Uterus (tissue), 2 donors: ENCODE measurements at regions not wholly inside any gene's neighbourhood (a gene's known extent, or its start where the extent isn't known, plus 50 kb on each side); places are given as distances from the start of the nearest gene placed in this dataset.

Experiments
- POLR2A ChIP-seq, 2 donors: fragments of 450-650 bp; IDR thresholded peaks; one replicate each; pipeline ENCODE4 v1.6.1; 2016; ENCODE audit warnings: antibody characterized with exemption in 2 of 2, mild to moderate bottlenecking in 1 of 2, moderate library complexity in 1 of 2
- TF ChIP-seq, protein P1 (sequence below), 4 experiments: fragments of 200-600 bp in 2 of 4; fragments of 450-650 bp in 2 of 4; sonication (generic) in 2 of 4; IDR thresholded peaks; one replicate each; pipeline ENCODE4 v1.5.1; 2016 to 2019; ENCODE audit warnings: antibody characterized with exemption in 4 of 4, mild to moderate bottlenecking in 2 of 4, moderate library complexity in 1 of 4

DNA sequence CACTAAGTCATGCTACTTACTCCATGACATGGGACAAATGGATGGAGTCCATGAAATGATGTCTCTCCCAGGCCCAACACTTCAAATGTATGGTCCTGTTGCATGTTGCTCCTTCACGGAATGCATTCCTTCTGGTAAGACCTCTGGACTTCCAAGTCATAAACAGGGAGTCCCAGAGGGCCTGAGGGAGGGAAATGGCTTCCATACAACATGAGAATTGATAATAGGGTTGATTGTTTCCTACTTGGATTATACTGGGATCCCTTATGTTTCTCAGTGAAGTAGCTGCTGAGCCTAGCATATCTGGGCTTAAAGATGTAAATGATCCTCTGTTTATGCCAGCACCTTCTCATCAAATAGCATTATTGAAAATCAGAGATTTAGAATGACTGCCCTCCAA, 104.2 kb upstream of the MAGI3 start:
- TF ChIP-seq, protein P1, sequence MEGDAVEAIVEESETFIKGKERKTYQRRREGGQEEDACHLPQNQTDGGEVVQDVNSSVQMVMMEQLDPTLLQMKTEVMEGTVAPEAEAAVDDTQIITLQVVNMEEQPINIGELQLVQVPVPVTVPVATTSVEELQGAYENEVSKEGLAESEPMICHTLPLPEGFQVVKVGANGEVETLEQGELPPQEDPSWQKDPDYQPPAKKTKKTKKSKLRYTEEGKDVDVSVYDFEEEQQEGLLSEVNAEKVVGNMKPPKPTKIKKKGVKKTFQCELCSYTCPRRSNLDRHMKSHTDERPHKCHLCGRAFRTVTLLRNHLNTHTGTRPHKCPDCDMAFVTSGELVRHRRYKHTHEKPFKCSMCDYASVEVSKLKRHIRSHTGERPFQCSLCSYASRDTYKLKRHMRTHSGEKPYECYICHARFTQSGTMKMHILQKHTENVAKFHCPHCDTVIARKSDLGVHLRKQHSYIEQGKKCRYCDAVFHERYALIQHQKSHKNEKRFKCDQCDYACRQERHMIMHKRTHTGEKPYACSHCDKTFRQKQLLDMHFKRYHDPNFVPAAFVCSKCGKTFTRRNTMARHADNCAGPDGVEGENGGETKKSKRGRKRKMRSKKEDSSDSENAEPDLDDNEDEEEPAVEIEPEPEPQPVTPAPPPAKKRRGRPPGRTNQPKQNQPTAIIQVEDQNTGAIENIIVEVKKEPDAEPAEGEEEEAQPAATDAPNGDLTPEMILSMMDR (IDR thresholded peaks at IDR 0.05): no peak
- TF ChIP-seq POLR2A (IDR thresholded peaks at IDR 0.05): no peak
